ENCODE measurements at regions not wholly inside any gene's neighbourhood (a gene's known extent, or its start where the extent isn't known, plus 50 kb on each side); places are given as distances from the start of the nearest gene placed in this dataset.

DNA sequence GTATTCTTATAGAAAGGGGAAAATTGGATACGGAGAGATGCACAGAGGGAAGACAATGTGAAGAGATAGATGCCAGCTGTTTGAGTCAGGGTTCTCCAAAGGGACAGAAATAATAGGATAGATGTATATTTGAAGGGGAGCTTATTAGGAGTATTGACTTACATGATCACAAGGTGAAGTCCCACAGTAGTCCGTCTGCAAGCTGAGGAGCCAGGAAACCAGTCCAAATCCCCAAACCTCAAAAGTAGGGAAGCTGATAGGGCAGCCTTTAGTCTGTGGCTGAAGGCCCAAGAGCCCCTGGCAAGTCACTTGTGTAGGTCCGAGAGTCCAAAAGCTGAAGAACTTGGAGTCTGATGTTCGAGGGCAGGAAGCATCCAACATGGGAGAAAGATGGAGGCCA, 569.6 kb upstream of the LARGE1 start:
- H3K4me3 ChIP-seq (replicated peaks; ENCODE audit: low read depth, low read length): no peak overlapping the region
- TF ChIP-seq, protein P1, sequence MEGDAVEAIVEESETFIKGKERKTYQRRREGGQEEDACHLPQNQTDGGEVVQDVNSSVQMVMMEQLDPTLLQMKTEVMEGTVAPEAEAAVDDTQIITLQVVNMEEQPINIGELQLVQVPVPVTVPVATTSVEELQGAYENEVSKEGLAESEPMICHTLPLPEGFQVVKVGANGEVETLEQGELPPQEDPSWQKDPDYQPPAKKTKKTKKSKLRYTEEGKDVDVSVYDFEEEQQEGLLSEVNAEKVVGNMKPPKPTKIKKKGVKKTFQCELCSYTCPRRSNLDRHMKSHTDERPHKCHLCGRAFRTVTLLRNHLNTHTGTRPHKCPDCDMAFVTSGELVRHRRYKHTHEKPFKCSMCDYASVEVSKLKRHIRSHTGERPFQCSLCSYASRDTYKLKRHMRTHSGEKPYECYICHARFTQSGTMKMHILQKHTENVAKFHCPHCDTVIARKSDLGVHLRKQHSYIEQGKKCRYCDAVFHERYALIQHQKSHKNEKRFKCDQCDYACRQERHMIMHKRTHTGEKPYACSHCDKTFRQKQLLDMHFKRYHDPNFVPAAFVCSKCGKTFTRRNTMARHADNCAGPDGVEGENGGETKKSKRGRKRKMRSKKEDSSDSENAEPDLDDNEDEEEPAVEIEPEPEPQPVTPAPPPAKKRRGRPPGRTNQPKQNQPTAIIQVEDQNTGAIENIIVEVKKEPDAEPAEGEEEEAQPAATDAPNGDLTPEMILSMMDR (IDR thresholded peaks at IDR 0.05; ENCODE audit: low read depth, low read length, missing control alignments): no peak
- no peak for DNase-seq (ENCODE audit: extremely low read depth, low read depth)

DNA sequence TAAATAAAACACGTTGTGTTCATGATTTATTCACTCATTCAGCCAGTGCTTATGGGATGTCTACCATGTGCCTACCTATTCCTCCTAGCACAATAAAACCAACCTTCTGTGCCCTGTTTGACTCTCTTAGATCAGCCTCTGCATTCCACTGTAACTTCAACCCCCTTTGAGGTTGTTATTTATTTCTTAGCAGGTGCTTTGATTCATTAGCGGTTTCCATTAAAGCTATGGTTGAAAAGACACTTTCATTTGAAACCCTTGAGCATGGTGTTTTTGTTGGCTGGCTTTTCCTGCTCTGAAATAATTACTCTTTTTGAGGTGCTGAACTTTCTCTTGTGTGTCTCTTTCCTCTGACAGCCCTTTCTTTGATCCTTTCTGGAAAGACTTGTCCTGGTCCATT, 570.6 kb upstream of the LARGE1 start:
- no peak overlapping the region for H3K4me3 ChIP-seq (replicated peaks; ENCODE audit: low read depth, low read length)
- TF ChIP-seq, protein P1 (IDR thresholded peaks at IDR 0.05; ENCODE audit: low read depth, low read length, missing control alignments): no peak
- no peak for DNase-seq (ENCODE audit: extremely low read depth, low read depth)

DNA sequence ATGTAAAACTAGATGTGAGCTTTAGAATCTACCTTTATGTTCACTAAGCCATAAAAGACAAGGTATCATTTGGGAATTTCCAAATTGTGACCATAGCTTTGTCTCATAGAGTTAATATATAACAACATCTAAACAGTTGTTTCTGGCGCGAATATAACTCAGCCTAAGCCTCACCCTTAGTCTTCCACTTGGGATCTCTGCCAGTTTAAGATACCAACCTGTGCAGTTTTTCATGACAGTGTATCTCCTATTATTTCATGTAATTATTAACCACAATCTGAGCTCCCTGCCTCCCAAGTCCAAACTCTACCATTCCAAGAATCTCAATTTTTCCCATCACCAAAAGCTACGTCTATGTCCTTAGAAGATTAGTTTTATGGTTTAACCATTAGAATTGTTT, 572.5 kb upstream of the ISX start:
- TF ChIP-seq, protein P1 (IDR thresholded peaks at IDR 0.05; ENCODE audit: low read depth, low read length, missing control alignments): no peak
- H3K4me3 ChIP-seq (replicated peaks; ENCODE audit: low read depth, low read length): no peak overlapping the region
- no peak for DNase-seq (ENCODE audit: extremely low read depth, low read depth)

DNA sequence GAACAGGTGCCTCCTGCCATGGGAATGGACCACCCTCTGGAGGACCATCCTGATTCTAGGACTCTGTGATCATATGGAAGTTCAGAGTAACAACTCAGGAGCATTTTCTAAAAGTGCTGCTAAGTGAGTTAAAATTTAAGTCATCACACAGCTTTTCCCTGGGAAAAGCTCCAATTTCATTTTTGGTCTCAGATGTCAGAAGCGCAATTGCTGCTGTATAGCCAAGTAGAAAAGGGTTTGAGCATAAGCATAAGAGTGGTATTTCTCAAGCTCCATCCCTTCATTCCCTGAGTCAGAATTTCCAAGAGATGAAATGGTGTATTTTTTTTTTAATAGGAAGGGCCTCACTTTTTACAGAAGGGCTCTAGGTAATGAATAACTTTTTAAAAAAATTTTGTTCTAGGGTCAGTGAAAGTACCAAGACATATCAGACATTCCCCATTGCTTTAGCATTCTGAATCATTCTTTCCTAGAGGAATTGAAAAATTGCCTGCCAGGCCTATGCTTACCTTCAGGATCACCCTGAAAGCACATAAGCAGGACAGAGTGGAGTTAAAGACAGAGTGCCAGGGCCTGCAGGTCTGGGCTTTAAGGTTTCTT, 564.5 kb upstream of the ISX start:
- TF ChIP-seq, protein P1 (IDR thresholded peaks at IDR 0.05; ENCODE audit: low read depth, low read length, missing control alignments): no peak
- no peak for DNase-seq (ENCODE audit: extremely low read depth, low read depth)
- H3K4me3 ChIP-seq (replicated peaks; ENCODE audit: low read depth, low read length): no peak overlapping the region

DNA sequence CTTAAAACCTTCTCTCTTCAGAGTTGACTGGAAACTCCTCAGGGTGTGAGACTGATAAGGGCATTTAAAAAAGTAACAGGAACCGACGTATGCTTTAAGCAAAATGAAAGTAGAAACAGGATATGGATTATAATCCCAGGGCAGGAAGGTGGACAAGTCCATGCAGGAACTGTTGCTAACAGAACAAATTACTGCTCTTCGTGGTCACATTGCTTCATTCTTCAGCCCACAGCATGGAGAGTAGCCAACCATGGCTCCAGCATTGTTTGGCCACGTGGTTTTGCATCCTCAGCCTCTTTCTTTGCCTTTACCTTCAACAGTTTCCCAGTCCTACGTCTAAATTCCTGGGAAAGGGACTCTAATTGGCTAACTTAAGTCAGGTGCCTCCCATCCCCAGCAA, 563.1 kb upstream of the ISX start:
- no peak for DNase-seq (ENCODE audit: extremely low read depth, low read depth)
- H3K4me3 ChIP-seq (replicated peaks; ENCODE audit: low read depth, low read length): no peak overlapping the region
- TF ChIP-seq, protein P1 (IDR thresholded peaks at IDR 0.05; ENCODE audit: low read depth, low read length, missing control alignments): no peak

DNA sequence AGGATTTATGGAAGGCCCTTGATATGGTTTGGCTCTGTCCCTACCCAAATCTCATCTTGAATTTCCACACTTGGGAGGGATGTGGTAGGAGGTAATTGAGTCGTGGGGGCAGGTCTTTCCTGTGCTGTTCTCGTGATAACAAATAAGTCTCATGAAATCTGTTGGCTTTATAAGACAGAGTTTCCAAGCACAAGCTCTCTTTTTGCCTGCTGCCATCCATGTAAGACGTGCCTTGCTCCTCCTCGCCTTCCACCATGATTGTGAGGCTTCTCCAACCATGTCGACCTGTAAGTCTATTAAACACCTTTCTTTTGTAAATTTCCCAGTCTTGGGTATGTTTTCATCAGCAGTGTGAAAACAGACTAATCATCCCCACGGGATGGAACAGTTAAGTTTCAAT, 557.2 kb upstream of the ISX start:
- H3K4me3 ChIP-seq (replicated peaks; ENCODE audit: low read depth, low read length): no peak overlapping the region
- DNase-seq (ENCODE audit: extremely low read depth, low read depth): no peak
- TF ChIP-seq, protein P1 (IDR thresholded peaks at IDR 0.05; ENCODE audit: low read depth, low read length, missing control alignments): no peak

DNA sequence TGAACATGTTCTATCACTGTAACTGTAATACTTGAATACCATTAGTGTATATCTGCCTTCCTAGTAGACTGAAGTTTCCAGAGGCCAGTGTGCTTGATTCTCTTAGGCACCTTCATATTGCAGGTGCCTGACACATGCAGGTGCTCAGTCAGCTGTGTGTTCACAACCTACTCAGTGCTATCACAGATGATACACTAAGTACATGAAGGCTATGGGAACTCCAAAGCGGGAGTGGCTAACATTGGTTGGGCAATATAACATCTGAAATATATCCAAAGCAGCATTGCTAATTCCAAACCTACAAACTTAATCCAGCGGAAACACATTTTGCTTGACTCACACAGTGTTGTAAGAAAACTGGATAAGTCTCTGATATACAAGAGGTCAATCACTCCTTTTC, 539.3 kb upstream of the ISX start:
- TF ChIP-seq, protein P1 (IDR thresholded peaks at IDR 0.05; ENCODE audit: low read depth, low read length, missing control alignments): no peak
- H3K4me3 ChIP-seq (replicated peaks; ENCODE audit: low read depth, low read length): no peak overlapping the region
- no peak for DNase-seq (ENCODE audit: extremely low read depth, low read depth)

Measured in HFF-Myc (cell line).